ENCODE measurements at regions not wholly inside any gene's neighbourhood (a gene's known extent, or its start where the extent isn't known, plus 50 kb on each side); places are given as distances from the start of the nearest gene placed in this dataset.
A peak's percentile ranks its signal among the peaks of the same experiment; 100 is the strongest.

DNA sequence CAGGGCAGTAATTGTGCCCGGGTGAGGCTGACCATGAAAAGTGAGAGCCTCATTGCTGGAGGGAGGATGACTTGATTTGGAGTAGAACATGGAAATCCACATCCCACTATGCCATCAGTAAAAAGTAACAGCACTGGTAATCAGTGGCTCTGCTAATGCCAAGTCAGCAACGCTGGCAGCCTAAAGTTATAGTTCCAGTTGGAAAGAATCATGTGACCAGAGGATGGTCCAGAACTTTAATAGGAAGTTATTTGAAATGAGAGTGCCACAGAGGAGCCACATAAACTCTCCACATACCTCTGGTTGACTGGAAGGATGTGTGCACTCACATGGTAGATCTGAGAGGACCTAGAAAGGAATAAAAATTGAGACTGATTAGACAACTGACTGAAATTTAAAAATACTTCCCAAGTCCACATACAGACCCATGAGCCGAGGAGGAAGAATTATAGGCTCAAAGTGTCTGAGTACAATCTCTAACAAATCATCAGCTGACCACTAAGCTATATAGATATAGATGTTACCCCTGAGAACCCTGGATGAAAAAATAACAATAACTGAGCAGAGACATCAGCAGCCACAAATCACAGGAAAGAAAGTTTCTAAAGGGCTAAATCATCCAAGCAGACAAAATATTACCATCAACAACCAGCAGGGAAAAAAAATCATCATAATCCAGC is 346.8 kb downstream of the STK39 start:
- no peak for DNase-seq (ENCODE audit: low read depth, low spot score)

DNA sequence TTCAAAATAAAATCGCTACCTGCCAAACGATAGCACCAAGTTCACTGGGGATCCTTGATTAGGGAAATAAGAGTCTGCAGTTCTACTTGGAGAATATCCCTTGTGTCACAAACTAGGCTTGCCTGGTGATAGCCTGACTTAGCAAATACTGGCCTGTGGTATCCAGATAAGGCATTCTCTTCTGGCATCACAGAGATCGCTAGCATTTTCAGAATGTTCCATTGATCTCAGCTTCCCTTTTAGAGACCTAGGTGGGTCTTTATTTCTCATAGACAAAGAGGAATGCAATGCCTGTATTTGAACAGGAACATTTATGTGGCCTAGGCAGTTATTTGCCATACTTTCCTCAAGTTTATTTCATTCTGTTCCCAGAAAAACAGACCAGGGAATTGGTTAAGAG is 349.1 kb downstream of the STK39 start:
- no peak for DNase-seq (ENCODE audit: low read depth, low spot score)

DNA sequence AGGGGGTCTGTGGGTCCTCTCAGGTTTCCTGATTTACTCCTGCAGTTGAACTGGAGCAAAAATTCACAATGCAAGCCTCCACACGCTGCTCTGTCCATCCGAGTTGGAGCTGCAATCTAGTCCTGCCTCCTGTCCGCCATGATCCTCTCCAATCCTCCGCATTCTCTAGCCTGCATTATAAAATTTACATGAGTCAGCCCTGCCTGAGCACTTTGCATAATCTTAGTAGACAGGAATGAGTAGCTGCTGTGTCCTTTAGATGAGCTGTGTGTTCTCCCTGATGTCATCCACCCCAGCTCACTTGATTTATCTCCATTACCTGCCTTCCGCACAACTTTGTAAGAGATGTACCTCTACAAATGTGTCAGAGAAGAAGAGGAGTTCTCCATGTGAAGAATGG is 355.6 kb downstream of the STK39 start:
- no peak for DNase-seq (ENCODE audit: low read depth, low spot score)

DNA sequence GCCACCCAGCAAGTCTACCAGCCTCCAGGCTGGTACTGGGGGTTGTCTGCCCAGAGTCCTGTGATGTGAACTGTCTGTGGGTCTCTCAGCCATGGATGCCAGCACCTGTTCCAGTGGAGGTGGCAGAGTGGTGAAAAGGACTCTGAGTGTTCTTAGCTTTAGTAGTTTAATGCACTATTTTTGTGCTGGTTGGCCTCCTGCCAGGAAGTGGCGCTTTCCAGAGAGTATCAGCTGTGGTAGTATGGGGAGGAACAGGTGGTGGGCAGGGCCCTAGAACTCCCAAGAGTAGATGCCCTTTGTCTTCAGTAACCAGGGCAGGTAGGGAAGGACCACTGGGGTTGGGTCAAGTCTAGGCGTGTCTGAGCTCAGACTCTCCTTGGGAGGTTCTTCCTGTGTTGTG is 356.7 kb downstream of the STK39 start:
- DNase-seq (ENCODE audit: low read depth, low spot score), result no peak

DNA sequence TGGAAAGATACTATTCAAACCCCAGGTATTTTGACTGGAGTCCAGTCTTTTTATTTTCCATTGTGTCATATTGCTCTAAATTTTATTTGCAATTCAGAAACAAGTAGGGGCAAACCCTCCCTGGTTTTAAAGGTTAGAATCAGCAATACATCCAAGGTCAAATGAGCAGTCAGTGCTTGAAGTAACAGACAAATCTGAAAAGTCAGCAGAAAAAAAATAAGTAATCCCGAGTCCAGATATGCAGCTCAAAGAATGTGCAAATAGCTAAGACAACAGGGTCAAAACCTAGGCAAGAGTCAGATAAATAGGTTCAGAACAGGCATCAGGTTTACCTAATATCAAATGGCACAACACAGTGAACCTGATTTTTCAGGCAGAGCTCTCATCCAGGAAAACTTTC is 367.0 kb downstream of the STK39 start:
- no peak for DNase-seq (ENCODE audit: low read depth, low spot score)

DNA sequence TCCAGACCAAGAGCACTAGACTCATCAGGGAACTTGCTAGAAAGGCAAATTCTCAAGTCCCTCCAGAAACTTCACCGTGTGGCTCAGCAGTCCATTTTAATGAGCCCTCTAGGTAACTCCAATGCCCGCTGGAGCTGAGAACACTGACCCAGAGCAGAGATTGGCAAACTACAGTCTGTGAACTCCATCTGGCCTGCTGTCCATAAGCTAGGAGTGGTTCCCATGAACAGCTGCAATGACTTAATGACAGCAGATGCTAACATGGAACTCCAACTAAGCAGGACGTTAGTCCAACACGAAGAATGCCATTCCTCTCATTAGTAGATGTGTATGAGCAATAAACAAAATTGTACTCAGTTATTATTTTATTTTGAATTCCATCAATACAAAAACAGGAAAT is 371.9 kb downstream of the STK39 start:
- no peak for DNase-seq (ENCODE audit: low read depth, low spot score)

DNA sequence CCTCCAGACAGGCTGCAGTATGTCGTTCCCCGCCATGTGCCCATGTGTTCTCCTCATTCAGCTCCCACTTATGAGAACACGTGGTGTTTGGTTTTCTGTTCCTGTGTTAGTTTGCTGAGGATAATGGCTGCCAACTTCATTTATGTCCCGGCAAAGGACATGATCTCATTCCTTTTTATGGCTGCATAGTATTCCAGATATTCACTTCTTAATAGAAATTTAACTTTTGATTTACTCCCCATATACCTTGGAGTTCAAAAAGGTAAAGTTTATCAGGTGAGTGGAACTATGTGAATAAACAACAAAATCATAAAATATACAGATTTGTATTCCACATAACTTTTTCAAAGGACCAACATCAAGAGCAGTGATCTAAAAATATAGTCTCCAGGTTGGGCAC is 372.6 kb downstream of the STK39 start:
- DNase-seq (ENCODE audit: low read depth, low spot score), result no peak

DNA sequence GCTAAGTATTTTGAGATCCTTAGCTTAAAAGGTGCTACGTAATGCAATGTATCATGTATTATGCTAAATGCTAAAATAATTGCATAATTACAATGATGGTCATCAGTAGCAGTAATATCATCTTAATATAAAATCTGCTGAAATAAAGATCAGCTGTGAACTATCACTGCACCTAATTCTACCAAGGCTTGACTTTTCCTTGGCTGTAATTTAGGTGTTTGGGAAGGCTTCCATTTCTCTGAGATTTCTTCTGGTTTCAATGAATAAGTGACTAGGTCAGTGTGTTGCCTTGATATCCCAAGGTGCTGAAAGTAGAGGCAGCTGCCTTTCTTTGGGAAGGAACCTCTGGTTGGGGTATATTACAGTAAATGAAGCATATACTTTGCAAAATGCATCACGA is 376.1 kb downstream of the STK39 start:
- no peak for DNase-seq (ENCODE audit: low read depth, low spot score)

DNA sequence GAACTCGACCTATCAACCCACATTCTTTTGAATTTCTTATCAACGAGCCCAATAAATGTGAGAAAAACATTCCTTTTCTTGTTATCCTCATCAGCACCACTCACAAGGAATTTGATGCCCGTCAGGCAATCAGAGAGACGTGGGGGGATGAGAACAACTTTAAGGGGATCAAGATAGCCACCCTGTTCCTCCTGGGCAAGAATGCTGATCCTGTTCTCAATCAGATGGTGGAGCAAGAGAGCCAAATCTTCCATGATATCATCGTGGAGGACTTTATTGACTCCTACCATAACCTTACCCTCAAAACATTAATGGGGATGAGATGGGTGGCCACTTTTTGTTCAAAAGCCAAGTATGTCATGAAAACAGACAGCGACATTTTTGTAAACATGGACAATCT is 378.2 kb downstream of the STK39 start:
- DNase-seq (ENCODE audit: low read depth, low spot score), result no peak

DNA sequence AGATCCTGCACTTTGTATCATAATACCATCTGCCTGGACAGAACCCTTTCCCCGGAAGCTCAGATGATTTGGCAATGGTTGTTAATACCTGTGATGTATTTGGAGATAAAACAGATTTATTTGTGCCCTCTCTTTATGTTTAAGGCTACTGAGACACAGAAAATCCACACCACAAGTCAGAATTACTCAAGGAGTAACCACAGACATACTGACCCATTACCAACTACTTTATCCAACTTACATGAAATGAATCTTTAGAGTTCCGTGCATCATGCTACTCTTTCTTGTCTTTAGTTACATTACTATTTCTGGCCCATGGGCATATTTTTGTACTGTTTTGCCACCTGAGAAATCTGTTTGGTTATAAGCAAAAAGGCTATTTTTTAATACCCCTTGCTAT is 384.0 kb downstream of the STK39 start:
- no peak for DNase-seq (ENCODE audit: low read depth, low spot score)

DNA sequence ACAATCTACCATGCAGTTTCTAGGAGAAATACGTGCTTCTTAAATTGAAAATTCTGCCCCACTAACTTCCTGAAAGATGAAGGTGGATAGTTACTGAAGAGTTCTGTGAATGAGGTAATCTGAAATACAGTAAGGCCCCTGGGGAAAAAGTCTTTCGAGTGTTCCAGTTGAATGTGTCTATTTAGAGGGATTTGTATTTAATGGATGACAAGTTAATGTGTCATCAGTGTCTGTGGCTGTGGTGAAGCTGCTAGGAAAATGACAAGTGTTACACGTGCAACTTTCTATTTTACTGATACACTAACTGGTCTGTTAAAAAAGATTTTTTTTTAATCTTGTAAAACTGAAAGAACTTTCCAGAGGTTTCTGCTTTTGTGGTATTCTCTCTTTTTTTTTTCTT is 384.6 kb downstream of the STK39 start:
- peak; percentile 4 for DNase-seq (ENCODE audit: low read depth, low spot score)

DNA sequence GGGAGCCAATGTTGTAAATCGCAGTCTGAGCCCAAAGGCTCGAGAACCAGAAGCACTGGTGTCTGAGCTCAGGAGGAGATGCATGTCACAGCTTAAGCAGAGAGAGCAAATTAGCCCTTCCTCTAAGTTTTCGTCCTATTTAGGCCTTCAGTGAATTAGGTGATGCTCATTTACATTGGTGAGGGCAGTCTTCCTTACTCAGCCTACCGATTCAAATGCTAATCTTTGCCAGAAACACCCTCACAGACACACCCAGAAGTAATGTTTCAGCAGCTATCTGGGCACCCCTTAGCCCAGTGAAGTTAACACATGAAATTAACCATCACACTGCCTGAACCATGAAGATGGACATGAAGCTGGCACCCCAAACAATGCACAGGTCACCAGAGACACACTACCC is 385.1 kb downstream of the STK39 start:
- no peak for DNase-seq (ENCODE audit: low read depth, low spot score)

DNA sequence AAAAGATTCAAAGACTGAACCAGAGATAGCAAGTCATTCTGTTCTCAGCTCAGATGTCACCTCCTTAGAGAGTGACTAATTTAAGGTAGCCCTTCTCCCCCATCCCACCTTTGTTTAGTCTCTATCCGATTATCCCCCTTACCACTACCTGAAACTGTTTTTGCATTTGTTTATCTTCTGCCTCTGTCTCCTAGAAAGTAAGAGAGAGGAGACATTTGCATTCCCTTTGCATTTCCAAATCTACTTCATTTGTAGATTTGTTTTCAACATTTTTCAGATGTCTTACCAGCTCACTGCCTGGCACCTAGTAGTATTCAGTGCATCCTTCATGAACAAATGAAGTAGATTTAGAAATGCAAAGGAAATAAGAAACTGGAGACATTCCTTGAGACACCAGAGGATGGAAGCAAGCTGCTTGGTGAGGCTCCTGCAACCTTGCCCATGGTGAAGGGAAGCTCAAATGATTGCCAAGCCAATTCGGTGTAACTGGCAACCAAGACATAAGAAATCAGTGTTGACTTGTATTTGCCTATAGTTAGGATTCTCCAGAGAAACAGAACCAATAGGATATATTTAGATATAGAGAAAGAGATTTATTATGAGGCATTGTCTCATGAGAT is 385.7 kb downstream of the STK39 start:
- no peak for DNase-seq (ENCODE audit: low read depth, low spot score)

DNA sequence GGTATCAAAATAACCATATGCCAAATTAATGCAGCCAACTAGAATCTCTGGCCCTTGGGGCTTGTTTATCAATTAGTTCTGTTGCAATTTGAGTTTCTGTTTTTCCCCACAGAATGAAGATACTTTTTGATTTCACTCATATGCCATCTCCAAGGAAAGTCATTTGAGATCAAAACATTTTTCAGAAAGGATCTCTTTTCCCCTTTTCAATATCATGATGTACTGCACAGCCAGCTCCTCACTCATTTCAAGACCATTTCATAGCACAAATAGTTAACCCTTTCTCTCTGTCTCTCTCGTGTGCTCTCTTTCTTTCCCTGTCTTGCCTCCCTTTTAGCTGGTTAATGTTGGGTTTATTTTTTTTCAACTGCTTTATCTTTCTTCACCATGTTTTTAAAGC is 387.3 kb downstream of the STK39 start:
- DNase-seq (ENCODE audit: low read depth, low spot score), result no peak

DNA sequence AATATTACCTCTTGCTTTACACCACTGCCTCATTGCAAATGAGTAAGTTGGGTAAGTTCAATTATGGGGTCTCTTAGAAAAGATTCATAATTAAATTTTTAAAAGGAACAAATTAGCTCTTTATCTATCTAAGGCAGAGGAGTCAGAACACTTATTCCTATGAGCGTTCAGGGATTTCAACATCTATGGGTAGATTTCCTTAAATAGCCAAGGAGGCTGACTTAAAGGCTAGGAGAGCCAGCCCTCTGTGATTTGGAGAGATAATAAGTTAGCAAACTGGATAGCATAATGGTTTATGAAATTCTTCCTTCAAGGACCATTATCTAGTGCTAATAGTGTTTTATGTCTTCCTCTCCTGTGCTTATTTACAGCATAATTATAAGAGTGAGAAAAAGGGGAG is 387.7 kb downstream of the STK39 start:
- DNase-seq (ENCODE audit: low read depth, low spot score), result no peak

DNA sequence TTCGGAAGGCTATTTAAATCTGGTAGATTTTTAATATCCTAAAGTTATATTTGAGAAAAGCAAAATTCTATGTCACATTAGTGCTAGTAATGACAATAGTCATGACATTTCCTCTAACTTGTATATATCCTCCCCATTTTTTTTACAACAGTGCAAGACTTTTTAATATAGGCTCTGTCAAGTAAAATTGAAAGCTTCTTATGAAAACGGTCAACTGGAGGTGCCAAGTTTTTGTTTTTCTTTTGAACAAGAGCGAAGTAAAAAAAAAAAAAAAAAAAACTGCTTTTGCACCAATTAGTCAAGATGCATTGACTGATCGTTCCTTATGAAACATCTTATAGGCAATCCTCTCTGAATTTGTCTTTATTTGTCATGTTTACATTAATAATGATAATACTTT is 389.3 kb downstream of the STK39 start:
- DNase-seq (ENCODE audit: low read depth, low spot score), result no peak

DNA sequence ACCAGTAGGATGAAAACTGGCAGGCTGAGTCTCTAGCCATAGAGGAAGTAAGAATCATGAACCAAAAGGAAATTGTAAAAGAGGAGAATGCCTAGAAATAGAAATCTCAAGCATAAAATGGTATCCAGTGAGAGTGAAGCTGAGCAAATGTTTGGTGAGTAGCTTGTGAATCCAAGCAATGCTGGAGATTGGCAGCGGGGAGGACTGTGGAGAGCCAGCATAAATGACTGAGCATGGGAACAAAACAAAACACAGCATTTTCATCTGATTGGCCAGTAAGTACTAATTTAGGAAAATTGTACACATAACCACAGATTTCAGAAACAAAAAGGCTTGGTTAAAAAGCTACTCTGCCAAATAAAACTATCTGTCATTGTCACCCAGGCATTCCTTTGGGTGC is 390.0 kb downstream of the STK39 start:
- DNase-seq (ENCODE audit: low read depth, low spot score), result no peak

DNA sequence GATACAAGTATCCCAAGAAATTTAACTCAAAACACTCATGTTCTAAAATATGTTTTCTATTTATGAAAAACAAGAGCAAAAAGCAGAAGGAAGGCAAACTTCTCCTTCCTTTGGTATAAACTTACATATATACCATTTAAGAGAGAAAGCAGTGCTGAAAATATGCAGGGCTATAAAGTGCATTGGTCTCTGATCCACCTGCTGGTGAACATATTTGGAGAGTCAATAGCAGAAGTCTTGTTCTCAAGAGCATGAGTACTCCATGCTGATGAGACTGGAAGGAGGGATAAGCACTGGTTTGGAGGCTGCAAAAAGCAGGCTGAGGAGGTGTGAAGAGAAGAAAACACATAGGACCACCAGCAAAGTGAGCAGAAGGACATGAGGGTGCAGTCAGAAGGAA is 391.2 kb downstream of the STK39 start:
- DNase-seq (ENCODE audit: low read depth, low spot score), result no peak

DNA sequence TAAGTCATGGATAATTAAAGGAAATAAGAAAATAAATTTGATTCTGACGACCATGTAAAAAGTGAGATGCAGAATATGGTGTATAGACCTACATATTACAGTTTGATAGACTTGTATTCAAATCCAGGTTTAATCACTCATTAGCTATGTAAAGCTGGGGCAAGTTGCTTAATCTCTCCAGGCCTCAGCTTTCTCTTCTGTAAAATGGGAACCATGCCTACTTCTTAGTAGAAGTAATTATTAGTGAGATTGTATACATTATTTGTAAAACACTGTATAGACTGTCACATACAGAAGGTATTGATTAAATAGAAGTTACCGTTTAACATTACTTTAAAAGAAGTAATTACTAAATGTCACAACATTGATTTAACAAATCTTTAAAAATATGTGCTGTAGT is 392.2 kb downstream of the STK39 start:
- DNase-seq (ENCODE audit: low read depth, low spot score), result no peak

DNA sequence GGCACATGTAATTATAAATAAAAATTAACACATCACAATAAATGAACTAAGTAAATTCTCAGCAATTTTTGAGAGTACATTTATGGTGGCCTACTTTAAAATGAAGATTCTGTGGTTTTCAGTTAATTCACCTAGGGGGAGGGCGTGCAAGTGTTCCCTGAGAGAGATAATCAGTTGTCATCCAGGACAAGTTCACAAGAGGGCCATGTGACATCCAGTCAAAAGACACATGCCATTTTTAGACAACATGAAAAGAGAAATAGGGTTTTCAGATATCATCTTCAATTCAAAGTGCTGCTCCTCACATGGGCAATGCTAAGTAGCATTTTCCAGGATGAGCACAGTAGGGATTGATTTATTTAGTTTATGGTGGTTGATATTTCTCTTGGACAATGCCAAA is 393.7 kb downstream of the STK39 start:
- no peak for DNase-seq (ENCODE audit: low read depth, low spot score)

DNA sequence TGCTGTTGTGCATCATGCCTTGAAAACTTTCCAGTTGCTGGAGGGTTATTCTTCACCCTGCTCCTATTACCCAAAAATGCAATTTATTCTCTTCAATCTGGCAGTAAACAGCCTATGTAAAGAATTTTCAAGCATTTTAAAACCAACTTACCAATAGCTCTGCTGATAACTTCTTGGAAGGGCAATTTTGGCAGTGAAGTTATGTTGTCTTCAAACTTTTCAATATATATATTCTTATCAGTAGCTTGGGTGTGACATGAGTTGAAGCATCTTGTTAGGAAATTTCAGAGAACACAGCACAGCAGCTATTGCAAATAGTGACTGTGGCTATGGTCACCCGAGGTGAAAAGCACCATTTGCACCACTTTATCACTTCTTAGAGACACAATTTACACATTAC is 395.5 kb downstream of the STK39 start:
- DNase-seq (ENCODE audit: low read depth, low spot score), result no peak

DNA sequence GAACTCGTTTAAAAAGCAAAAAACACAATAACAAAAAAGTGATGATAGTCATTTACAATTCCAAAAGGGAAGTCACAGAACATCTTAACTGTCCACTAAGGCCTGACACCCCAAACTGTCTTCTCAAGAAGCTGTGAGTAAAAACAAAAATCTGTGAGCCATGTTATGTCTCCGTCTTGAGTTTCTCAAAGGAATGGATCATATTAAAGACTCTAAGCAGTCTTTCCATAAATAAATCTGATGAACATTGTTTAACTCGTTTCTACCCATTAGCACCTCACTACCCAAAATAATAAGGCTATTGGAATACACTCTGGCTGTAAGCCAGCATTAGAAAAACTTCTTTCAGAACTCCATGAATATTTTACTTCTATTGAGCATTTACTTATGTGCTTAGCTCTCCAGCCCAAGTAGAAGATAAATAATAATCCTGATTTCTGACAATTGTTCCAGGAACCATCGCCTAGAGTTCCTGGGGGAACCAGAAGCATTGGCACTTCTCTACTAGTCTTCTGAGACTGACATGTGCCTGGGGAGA is 396.0 kb downstream of the STK39 start:
- DNase-seq (ENCODE audit: low read depth, low spot score), result no peak

DNA sequence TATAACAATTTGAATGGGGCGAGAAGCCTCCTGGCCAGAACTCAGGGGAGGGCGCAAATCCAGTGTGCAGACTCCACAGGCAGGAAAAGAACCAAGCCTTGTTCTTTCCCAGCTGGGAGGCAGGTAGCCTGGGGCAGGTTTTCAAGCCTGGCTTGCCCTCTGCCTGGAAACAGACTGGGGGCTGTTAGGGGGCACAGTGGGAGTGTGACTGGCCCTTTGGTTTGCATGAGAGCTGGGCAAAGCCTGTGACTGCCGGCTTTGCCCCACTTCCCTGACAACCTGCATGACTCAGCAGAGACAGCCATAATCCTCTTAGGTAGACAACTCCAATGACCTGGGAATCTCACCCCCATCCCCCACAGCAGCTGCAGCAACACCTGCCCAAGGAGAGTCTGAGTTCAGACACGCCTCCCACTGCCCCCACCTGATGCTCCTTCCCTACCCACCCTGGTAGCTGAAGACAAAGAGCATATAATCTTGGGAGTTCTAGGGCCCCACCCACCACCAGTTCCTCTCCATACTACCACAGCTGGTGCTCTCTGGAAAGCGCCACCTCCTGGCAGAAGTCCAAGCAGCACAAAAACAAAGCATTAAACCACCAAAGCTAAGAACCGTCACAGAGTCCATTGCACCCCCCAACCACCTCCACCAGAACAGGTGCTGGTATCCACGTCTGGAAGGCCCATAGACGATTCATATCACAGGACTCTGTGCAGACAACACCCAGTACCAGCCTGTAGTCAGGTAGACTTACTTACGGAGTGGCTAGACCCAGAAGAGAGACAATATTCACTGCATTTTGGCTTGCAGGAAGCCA is 402.5 kb downstream of the STK39 start:
- no peak for DNase-seq (ENCODE audit: low read depth, low spot score)

All from smooth muscle cell of the brain vasculature (primary cell).